ENCODE measurements at regions not wholly inside any gene's neighbourhood (a gene's known extent, or its start where the extent isn't known, plus 50 kb on each side); places are given as distances from the start of the nearest gene placed in this dataset.

- TF ChIP-seq CTCF (IDR thresholded peaks at IDR 0.05; ENCODE audit: low read depth, low read length): no peak
- TF ChIP-seq POLR2A (IDR thresholded peaks at IDR 0.05; ENCODE audit: extremely low read depth, insufficient read length): no peak
- no peak for TF ChIP-seq MAX (IDR thresholded peaks at IDR 0.05; ENCODE audit: low read depth, low read length)
- TF ChIP-seq MYC (IDR thresholded peaks at IDR 0.05; ENCODE audit: low read depth, low read length): no peak
These were observed 275.9 kb downstream of the SAMD5 start for GRCh38 chr6:147784371-147784770.
